HL-60 (cell line): ENCODE measurements at regions not wholly inside any gene's neighbourhood (a gene's known extent, or its start where the extent isn't known, plus 50 kb on each side); places are given as distances from the start of the nearest gene placed in this dataset.
"Not testable (repeated sequence)": the region's sequence is repeated elsewhere in the genome, so short reads cannot be mapped to it uniquely, and the experiment has no call there.

ENCODE experiments used
- DNase-seq, 2 experiments: peaks; one replicate each; pipeline ENCODE4 v3.0.0-alpha.2; 2010 to 2020; ENCODE audit warnings: low read depth in 1 of 2, low spot score in 1 of 2
- H3K27ac ChIP-seq: fragments of 250-450 bp; sonication (Bioruptor Pico); replicated peaks from 2 replicates; pipeline ENCODE4 v1.5.1; 2020; ENCODE audit warnings: mild to moderate bottlenecking, moderate library complexity
- H3K27me3 ChIP-seq: fragments of 250-450 bp; sonication (Bioruptor Pico); 2 replicates; pipeline ENCODE4 v1.5.1; 2021; ENCODE audit warnings: mild to moderate bottlenecking, moderate library complexity; ENCODE audit not compliant: insufficient read depth, poor library complexity, severe bottlenecking
- H3K4me3 ChIP-seq: replicated peaks from 2 replicates; pipeline ENCODE4 v1.5.1; 2011; ENCODE audit warnings: mild to moderate bottlenecking, control low read depth, low read length; ENCODE audit not compliant: insufficient read depth
- CTCF ChIP-seq: IDR thresholded peaks from one replicate; pipeline ENCODE4 v1.5.1; 2011; ENCODE audit warnings: low read length, control low read depth, inconsistent platforms; ENCODE audit not compliant: insufficient read depth
- GABPA ChIP-seq: IDR thresholded peaks from 2 replicates; pipeline ENCODE4 v1.6.1; 2012; ENCODE audit warnings: low read depth
- POLR2AphosphoS5 ChIP-seq: IDR thresholded peaks from 2 replicates; pipeline ENCODE4 v1.6.1; 2012; ENCODE audit warnings: low read depth
- REST ChIP-seq: IDR thresholded peaks from 2 replicates; pipeline ENCODE4 v1.6.1; 2012; ENCODE audit warnings: low read depth; ENCODE audit not compliant: insufficient replicate concordance
- SPI1 ChIP-seq: IDR thresholded peaks from 2 replicates; pipeline ENCODE4 v1.6.1; 2012; ENCODE audit warnings: low read depth, mild to moderate bottlenecking, borderline replicate concordance

- no peaks in the 10 kb centered on the region for H3K27me3 ChIP-seq
These were observed 713.8 kb upstream of the PABPC4L start for GRCh38 chr4:134915355-134915754.

GRCh38 chr4:134914250-134914649 is 712.7 kb upstream of the PABPC4L start:
- H3K4me3 ChIP-seq, DNase-seq, H3K27ac ChIP-seq, H3K27me3 ChIP-seq: not testable (repeated sequence)

More at GRCh38 chr4:134915355-134915754, 713.8 kb upstream of the PABPC4L start:
- DNase-seq: no peak
- no peak for TF ChIP-seq GABPA
- no peak for TF ChIP-seq SPI1
- no peak for TF ChIP-seq POLR2AphosphoS5
- TF ChIP-seq CTCF: no peak
- TF ChIP-seq REST: no peak
- Histone ChIP-seq H3K27ac (no peak overlapping the region), H3K4me3 (no peak overlapping the region)

- Histone ChIP-seq H3K4me3 (no peak overlapping the region), H3K27ac (no peak overlapping the region), H3K27me3 (no peaks in the 10 kb centered on the region)
- DNase-seq: no peak
- TF ChIP-seq REST (no peak), GABPA (no peak), SPI1 (no peak), CTCF (no peak), POLR2AphosphoS5 (no peak)
These were observed 710.4 kb upstream of the PABPC4L start for GRCh38 chr4:134911941-134912340.

- Histone ChIP-seq H3K27me3 (no peaks in the 10 kb centered on the region), H3K4me3 (no peak overlapping the region), H3K27ac (no peak overlapping the region)
- no peak for TF ChIP-seq GABPA
- no peak for TF ChIP-seq SPI1
- no peak for TF ChIP-seq REST
- no peak for TF ChIP-seq POLR2AphosphoS5
- TF ChIP-seq CTCF: no peak
- DNase-seq: no peak
These were observed 704.9 kb upstream of the PABPC4L start for GRCh38 chr4:134906404-134907023.
